Ishikawa (cell line): ENCODE measurements at regions not wholly inside any gene's neighbourhood (a gene's known extent, or its start where the extent isn't known, plus 50 kb on each side); places are given as distances from the start of the nearest gene placed in this dataset.

Experiments
- CEBPB ChIP-seq: IDR thresholded peaks from 2 replicates; pipeline ENCODE4 v1.6.1; 2012
- CREB1 ChIP-seq: IDR thresholded peaks from 2 replicates; pipeline ENCODE4 v1.6.1; 2012; ENCODE audit warnings: low read depth
- EGR1 ChIP-seq: IDR thresholded peaks from 2 replicates; pipeline ENCODE4 v1.6.1; 2012
- EP300 ChIP-seq: IDR thresholded peaks from 2 replicates; pipeline ENCODE4 v1.6.1; 2012; ENCODE audit warnings: borderline replicate concordance
- FOXM1 ChIP-seq: IDR thresholded peaks from 2 replicates; pipeline ENCODE4 v1.6.1; 2012; ENCODE audit warnings: low read depth, borderline replicate concordance
- MAX ChIP-seq: IDR thresholded peaks from 2 replicates; pipeline ENCODE4 v1.6.1; 2012
- NFIC ChIP-seq: IDR thresholded peaks from 2 replicates; pipeline ENCODE4 v1.6.1; 2012
- RAD21 ChIP-seq: IDR thresholded peaks from 2 replicates; pipeline ENCODE4 v1.6.1; 2012; ENCODE audit warnings: low read depth
- REST ChIP-seq: IDR thresholded peaks from 2 replicates; pipeline ENCODE4 v1.6.1; 2012; ENCODE audit warnings: low read depth, mild to moderate bottlenecking
- TAF1 ChIP-seq: IDR thresholded peaks from 2 replicates; pipeline ENCODE4 v1.6.1; 2012; ENCODE audit warnings: low read depth, mild to moderate bottlenecking
- TCF12 ChIP-seq: IDR thresholded peaks from 2 replicates; pipeline ENCODE4 v1.6.1; 2012; ENCODE audit warnings: low read depth
- TEAD4 ChIP-seq: IDR thresholded peaks from 2 replicates; pipeline ENCODE4 v1.6.1; 2012
- USF1 ChIP-seq: IDR thresholded peaks from 2 replicates; pipeline ENCODE4 v1.6.1; 2012
- YY1 ChIP-seq: IDR thresholded peaks from 2 replicates; pipeline ENCODE4 v1.6.1; 2012; ENCODE audit warnings: low read depth
- ZBTB7A ChIP-seq: IDR thresholded peaks from 2 replicates; pipeline ENCODE4 v1.6.1; 2012; ENCODE audit warnings: low read depth

- no peak for TF ChIP-seq EP300
- TF ChIP-seq TEAD4 = no peak
- no peak for TF ChIP-seq CEBPB
- TF ChIP-seq REST = no peak
- TF ChIP-seq ZBTB7A = no peak
- TF ChIP-seq MAX = no peak
- TF ChIP-seq EGR1 = no peak
- TF ChIP-seq NFIC = no peak
- no peak for TF ChIP-seq TAF1
- no peak for TF ChIP-seq FOXM1
- TF ChIP-seq YY1 = no peak
- TF ChIP-seq CREB1 = no peak
- no peak for TF ChIP-seq TCF12
- no peak for TF ChIP-seq RAD21
- no peak for TF ChIP-seq USF1
Observed at GRCh38 chr12:131535779-131536178, 175.1 kb upstream of the SFSWAP start.

GRCh38 chr12:131536337-131536736, 174.6 kb upstream of the SFSWAP start:
- TF ChIP-seq FOXM1 = no peak
- TF ChIP-seq NFIC = no peak
- TF ChIP-seq RAD21 = no peak
- no peak for TF ChIP-seq CREB1
- no peak for TF ChIP-seq EP300
- no peak for TF ChIP-seq MAX
- TF ChIP-seq ZBTB7A = no peak
- no peak for TF ChIP-seq USF1
- no peak for TF ChIP-seq REST
- TF ChIP-seq TCF12 = no peak

- TF ChIP-seq EGR1 (no peak), RAD21 (no peak), TCF12 (no peak), MAX (no peak), YY1 (no peak), CEBPB (no peak), TAF1 (no peak), CREB1 (no peak)
Observed at GRCh38 chr12:131536766-131537165, 174.1 kb upstream of the SFSWAP start.

- TF ChIP-seq YY1 (no peak), TEAD4 (no peak), REST (no peak), NFIC (no peak), USF1 (no peak), EGR1 (no peak), TCF12 (no peak), ZBTB7A (no peak), FOXM1 (no peak), CEBPB (no peak), EP300 (no peak)
Observed at GRCh38 chr12:131537267-131537958, 173.5 kb upstream of the SFSWAP start.
